ENCODE measurements at regions not wholly inside any gene's neighbourhood (a gene's known extent, or its start where the extent isn't known, plus 50 kb on each side); places are given as distances from the start of the nearest gene placed in this dataset.

DNA sequence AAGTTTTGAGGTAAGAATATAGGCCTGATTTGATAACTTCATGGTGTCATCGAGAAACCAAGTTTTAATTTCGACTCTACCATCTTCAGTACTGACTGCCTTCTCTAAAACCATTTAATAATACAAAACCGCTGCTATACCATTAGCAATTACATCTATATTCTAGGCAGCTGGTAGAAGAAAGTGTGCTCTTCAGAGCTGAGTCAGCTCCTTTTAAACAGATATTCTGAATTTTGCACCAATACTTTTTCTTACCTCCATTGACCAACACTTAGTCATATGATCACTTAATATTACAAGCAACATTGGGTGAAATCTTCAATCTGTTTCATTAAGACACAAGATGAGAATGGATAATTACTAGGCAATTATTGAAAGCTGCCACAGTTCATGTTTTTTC lies 1667.8 kb downstream of the PCDH9 start:
- TF ChIP-seq, protein P1, sequence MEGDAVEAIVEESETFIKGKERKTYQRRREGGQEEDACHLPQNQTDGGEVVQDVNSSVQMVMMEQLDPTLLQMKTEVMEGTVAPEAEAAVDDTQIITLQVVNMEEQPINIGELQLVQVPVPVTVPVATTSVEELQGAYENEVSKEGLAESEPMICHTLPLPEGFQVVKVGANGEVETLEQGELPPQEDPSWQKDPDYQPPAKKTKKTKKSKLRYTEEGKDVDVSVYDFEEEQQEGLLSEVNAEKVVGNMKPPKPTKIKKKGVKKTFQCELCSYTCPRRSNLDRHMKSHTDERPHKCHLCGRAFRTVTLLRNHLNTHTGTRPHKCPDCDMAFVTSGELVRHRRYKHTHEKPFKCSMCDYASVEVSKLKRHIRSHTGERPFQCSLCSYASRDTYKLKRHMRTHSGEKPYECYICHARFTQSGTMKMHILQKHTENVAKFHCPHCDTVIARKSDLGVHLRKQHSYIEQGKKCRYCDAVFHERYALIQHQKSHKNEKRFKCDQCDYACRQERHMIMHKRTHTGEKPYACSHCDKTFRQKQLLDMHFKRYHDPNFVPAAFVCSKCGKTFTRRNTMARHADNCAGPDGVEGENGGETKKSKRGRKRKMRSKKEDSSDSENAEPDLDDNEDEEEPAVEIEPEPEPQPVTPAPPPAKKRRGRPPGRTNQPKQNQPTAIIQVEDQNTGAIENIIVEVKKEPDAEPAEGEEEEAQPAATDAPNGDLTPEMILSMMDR (IDR thresholded peaks at IDR 0.05), result no peak
- no peak for TF ChIP-seq POLR2A (IDR thresholded peaks at IDR 0.05)
